ENCODE measurements at regions not wholly inside any gene's neighbourhood (a gene's known extent, or its start where the extent isn't known, plus 50 kb on each side); places are given as distances from the start of the nearest gene placed in this dataset.

DNA sequence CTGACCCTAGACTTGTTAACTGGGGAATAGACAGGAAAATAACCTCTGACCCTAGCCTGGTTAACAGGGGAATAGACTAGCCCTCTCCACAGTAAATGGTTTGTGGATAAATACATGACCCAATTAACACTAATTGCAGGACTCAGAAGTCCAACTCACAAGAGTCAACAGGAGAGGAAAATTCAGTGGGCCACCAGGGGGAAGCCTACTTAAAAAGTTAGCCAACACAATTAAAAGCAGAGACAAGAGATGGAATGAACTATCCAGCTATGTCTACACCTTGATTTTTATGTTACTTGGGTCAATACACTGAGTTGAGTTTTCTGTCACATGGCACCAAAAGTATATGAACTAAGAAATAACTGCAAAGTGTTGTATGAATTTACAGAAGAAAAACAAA is 158.8 kb upstream of the SLC39A10 start:
- peak; percentile 12 for DNase-seq (ENCODE audit: low spot score)

DNA sequence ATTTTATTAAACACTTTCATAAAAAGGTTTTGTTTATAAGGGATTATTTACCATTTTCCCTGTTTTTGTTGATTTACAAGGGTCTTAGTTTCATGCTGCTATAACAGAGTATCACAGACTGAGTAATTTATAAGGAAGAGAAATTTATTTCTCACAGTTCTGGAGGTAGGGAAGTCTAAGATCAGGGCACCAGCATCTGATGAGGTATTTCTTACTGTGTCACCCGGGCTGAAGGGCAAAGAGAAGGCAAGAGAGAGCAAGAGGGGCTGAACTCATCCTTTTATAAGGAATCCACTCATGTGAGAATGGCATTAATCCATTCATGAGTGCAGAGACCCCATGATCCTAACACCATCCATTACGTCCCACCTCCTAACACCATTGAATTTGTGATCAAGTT is 160.0 kb upstream of the SLC39A10 start:
- DNase-seq (ENCODE audit: low spot score), result no peak

DNA sequence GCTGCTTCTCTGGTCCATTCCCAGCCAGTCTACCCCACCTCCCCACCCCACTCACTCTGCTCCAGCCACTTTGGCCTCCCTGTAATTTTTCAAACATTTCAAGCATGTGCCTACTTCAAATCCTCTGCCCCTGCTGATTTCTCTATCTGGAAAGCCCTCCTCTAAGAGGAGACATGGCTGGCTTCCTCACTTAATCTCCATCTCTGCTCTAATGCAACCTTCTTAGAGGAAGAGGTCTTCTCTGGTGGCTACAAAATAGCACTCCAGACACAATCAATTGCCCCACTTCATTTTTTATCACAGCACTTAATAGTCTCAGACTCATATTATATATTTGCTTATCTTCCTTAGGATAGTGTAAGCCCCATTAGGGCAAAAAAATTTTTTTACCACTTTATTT is 161.1 kb upstream of the SLC39A10 start:
- DNase-seq (ENCODE audit: low spot score), result no peak

DNA sequence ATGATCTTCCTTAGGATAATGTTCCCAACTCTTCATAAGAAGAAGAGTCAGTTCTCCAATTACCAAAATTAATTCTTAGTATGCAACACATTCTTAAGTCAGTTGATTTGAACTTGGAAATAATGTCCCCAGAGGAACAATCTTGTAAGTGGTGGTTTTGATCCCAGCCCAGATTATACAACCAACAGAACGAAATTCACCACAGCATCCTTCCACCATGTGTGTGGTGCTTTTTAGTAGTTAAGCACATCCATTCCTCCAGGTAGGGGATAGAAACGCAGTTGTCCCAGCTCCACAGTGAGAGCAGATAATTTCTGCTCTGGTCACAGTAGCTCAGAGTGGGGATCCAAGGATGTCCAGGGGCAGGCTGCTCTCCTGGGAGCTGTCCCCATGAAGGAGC is 161.7 kb upstream of the SLC39A10 start:
- DNase-seq (ENCODE audit: low spot score), result no peak

DNA sequence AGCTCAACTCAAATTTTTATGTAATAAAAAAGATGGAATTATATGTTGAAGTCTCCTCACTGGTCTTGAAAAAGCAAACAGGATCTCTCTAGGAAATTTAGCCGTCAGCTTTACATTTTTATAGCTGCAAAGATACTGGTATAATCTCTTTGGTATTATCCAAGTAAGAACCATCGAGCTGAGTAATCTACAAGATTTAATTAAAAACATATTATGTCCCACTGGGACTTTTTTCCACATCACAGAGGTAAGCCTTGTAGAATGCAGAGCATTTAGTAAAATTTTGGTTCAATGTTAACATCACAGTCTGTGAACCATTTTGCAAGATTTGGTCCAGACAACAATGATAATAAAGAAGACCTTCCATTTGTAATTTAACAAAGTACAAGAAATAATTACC is 162.6 kb upstream of the SLC39A10 start:
- no peak for DNase-seq (ENCODE audit: low spot score)

DNA sequence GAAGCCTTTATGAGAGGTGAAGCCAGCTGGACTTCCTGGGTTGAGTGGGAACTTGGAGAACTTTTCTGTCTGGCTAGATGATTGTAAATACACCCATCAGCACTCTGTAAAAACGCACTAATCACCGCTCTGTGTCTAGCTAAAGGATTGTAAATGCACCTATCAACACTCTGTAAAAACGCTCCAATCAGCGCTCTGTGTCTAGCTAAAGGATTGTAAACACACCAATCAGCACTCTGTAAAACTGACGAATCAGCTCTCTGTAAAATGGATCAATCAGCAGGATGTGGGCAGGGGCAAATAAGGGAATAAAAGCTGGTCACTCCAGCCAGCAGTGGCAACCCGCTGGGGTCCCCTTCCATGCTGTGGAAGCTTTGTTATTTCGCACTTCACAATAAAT is 163.6 kb upstream of the SLC39A10 start:
- DNase-seq (ENCODE audit: low spot score), result no peak

DNA sequence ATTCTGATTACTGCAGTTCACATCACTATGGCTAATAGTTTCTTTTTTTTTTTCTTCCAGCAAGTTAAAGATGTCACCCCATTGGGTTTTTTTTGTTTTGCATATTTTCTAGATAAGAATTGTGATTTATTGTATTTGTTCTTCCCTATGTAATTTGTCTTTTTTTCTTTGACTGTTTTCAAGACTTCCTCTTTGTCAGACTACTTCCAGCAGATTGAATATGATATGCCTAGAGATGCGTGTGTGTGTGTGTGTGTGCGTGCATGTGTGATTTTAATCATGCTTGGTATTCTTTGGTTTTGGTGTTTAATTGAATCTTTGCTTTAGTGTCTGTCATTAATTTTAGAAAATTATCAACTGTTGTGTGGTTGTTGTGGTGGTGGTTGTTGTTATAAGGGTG is 166.7 kb upstream of the SLC39A10 start:
- DNase-seq (ENCODE audit: low spot score), result no peak

DNA sequence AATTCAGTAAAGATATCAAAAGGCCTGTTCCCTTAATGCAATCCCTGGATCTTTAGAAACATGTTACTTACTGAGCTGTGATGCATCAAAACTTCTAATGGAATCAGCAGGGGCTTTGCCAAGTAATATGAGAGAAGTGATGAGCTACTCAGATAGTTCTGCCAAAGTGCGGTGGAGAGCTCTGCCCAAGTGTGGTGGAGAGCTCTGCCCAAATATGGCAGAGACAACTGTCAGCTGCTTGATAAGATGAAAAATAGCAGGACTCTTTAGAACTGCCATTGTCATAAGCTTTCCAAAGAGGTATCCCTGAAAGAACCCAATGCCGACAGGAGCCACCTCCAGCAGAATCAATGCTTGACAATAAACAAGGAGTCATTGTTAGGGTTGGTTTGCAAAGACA is 167.9 kb upstream of the SLC39A10 start:
- no peak for DNase-seq (ENCODE audit: low spot score)

DNA sequence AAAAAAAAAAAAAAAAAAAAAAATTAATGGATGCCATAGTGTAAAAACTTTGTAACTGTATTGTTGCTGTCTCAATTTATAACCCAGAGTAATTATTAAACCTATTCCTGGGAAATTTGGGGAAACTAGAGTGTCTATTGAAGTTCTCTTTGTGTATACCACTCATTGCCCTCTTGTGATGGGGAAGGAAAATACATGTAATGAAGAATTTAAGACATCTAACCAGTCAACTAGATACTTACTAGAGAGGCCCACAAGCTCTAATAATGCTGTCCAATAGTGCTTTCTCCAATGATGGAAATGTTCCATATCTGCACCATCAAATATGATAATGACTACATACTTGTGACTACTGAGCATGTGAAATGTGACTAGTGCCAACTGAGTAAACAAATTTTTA is 168.5 kb upstream of the SLC39A10 start:
- DNase-seq (ENCODE audit: low spot score), result no peak

DNA sequence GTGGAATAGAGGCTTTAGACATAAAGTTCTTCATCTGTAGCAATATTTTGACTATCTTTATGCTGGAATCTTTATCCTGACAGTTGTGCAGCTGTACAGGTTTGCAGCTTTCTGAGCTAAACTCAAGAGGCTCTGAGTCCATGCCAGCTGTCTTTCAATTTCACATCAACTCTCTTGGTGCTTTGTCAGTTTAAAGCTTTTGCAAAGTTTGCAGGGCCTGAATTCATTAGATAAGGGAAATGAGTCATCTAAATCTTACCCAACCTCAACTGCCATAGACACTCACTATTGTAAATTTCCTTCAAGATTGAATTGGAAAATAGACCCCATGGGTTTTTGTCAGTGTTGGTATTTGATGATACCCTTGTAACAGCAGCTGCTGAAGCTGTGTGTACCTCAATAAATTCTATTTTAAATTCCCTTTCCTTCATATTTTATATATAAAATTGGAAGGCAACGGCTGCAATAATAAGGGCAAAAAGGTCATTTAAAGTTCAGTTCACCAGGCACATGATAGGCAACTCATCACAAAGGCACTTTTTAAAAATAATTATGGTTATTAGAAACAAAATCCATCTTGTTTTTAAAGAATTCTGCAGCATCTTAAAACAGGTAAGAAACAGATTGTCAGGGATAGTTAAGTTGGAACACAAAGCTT is 169.9 kb upstream of the SLC39A10 start:
- DNase-seq (ENCODE audit: low spot score), result peak; percentile 83

DNA sequence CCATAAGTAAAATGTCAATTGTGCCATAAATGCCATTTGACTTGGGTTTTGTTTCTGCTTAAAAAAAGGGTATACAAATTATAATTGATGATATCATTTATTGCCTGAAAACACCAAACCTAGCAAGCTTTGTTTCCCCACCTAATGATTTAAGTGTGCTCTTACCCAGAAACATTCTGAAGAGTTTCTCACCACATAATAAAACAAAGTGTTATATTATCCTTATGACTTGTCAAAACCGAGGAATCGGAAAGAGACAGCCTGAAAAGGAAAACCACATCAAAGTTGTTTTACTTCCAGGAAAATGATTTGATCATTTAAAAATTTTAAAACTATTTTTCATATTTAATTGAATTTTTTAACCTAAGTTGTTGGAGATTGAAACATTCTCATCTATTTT is 170.5 kb upstream of the SLC39A10 start:
- peak; percentile 9 for DNase-seq (ENCODE audit: low spot score)

DNA sequence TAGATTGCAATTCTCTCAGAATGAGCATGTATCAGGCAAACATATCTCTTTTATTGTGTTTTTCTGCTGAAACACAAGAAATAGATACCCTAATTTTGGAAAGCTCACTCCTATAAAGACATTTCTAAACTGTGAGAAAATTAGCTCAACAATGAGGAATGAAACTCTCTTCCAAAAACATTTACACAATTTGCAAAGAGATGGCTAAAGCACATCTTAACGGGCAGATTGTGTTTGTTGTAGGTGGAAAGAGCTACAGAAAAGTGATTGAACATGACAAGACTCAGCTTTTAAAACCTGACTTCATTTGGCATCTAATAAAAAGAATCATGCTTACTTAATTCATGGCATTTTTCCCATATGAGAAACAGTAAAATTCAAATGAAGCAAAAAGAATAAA is 175.0 kb upstream of the SLC39A10 start:
- DNase-seq (ENCODE audit: low spot score), result no peak

DNA sequence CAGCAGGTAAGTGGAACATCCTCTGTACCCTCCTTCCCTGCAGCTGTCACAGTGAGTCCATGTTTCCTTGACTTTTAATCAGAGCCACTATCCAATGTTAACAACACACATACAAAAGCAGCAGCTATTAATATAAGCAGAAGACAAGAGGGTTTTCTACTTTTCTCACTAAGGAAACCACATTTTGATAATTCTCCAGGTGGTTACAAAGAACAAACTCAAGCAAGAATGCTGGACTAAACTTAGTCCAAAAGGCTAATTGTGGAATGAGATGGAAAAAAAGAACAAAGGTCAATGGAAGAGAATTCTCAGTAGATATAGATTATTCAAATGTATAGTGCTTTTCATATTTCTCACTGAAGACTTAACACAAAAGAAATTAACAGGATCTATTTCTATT is 176.9 kb upstream of the SLC39A10 start:
- no peak for DNase-seq (ENCODE audit: low spot score)

DNA sequence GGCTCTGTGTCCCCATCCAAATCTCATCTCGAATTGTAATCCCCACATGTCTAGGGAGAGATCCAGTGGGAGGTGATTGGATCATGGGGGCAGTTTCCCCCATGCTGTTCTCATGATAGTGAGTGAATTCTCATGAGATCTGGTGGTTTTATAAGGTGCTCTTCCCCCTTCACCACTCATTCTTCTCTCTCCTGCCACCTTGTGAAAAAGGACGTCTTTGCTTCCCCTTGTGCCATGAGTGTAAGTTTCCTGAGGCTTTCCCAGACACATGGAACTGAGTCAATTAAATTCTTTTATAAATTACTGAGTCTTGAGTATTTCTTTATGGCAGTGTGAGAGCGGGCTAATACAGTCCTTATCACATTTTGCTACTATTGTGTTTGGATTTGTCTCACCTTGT is 177.6 kb upstream of the SLC39A10 start:
- no peak for DNase-seq (ENCODE audit: low spot score)

DNA sequence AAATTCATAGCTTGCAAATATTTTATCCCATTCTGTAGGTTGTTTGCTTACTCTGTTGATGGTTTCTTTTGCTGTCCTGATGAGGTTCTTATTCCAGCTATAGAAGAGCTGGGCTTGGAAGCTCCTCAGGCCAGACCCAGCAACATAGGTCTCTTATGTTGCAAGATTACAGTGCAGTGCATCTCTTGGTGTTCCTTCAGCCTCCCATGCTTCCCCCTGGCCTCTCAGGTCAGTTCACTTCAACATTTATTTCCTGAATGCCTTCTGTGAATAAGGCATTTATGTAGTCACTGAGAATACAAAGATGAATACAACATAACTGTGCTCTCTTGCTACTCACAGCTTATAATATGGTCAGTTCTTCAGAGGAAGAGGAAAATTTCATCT is 179.0 kb upstream of the SLC39A10 start:
- no peak for DNase-seq (ENCODE audit: low spot score)

DNA sequence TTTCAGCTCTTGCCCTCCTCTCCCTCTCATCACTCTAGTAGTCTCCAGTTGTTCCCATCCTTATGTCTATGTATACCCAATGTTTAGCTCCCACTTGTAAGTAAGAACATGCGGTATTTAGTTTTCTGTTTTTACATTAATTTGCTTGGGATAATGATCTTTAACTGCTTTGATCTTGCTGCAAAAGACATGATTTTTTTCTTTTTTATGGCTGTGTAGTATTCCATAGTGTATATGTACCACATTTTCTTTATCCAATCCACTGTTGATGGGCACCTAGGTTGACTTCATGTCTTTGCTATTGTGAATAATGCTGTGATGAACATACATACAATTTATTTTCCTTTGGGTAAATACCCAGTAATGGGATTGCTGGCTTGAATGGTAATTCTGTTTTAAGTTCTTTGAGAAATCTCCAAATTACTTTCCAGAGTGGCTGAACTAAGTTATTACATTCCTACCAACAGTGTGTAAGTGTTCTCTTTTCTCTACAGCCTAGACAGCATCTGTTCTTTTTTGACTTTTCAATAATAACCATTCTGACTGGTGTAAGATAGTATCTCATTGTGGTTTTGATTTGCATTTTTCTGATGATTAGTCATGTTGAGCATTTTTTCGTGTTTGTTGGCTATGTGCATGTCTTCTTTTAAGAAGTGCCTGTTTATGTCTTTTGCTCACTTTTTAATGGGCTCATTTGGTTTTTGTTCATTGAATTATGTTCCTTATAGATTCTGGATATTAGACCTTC is 179.6 kb upstream of the SLC39A10 start:
- DNase-seq (ENCODE audit: low spot score), result peak; percentile 75

DNA sequence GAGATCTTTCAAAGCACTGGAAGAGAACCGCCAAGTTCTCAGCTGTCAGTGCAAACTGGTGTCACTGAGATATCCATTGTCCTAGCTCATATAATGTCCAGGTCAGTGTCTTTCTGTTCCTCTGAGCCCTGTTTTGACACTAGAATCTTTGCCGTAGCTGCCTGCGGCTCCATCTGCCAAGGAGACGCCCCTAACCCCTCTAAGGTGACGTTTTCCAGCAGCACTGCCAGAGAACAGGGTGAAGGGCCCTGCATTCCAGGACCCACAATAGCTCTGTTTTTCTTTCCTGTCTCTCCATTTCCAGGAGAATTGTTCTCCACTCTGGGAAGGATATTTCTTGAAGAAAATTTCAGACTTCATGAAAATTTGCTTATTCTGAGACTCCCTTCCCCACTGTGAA is 181.7 kb upstream of the SLC39A10 start:
- DNase-seq (ENCODE audit: low spot score), result no peak

DNA sequence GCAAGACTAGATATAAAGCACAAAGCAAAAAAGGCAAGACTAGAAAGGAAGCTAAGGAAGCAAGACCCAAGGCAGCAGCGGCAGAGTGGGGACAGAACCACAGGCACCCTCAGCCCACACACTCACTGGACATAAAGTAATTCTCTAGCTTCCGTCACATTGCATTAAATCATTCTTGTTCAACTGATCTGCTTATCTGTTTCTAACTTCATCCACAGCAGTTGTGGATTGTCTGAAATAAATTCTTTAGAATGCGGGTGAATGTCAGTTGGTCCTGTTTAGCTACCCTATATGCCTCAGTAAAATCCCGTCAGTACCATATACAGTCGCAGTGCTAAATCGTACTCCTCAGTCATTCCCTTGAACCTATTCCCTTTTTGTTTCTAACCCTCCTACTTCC is 183.2 kb upstream of the SLC39A10 start:
- no peak for DNase-seq (ENCODE audit: low spot score)

DNA sequence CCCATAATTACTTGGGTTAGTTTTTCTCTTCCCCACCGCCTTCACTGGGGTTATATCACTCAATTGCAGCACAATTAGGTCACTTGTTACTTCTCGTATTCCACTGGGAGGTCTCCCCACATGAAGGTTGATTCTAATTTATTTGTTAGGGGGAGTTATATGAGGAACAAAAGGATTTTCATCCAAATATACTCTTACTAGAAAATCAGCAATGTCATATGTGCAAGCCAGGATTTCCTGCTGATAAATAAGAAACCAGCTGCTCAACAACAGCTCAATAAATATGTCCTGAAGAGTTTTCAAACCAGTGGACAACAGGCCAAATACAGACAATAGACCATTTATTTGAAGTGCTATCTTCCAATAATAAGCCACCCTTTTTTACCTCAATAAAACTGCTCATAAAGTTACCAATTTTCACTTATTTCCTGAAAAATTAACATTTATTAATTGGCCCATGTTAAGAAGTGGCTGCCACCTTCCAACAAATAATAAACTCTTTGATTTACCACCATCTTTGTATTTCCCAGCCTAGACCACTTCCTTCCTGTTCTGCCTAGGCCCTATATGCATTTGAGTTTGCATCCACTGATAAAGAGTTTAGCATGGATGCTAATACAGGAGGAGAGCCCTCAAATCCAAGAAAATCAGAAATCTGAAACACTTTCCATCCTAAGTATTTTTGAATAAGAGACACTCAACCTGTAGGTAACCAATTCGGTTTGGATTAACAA is 184.4 kb upstream of the SLC39A10 start:
- DNase-seq (ENCODE audit: low spot score), result no peak

DNA sequence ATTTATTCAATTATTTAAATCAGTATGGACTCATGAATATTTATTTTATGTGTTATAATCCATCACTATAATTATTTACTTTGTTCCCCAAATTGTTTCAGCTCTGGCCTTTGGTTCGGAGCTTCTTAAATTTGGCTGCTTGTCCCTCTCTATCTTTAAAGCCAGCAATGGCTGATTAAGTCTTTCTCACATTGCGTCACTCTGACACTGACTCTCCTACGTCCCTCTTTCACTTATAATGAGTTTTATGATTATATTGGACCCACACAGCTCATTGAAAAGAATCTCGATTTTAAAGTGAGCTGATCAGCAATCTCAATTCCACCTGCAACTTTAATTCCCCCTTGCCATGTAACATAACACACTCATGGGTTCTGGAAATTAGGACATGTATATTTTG is 185.2 kb upstream of the SLC39A10 start:
- DNase-seq (ENCODE audit: low spot score), result no peak

DNA sequence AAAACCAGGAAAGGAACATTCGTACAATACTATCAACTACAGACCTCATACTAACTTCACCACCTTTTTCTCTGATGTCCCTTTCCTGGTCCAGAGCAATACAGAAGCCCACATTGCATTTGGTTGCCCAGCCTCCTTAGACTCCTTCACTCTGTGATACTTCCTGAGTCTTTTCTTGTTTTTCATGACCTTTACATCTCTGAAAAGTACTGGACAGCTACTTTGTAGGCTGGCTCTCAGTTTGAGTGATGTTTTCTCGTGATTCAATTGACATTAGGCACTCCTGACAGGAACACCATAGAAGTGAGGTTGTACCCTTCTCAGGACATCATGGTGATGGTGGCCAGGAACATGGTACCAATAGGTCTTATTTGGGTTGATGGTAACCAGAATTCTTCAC is 185.9 kb upstream of the SLC39A10 start:
- no peak for DNase-seq (ENCODE audit: low spot score)

DNA sequence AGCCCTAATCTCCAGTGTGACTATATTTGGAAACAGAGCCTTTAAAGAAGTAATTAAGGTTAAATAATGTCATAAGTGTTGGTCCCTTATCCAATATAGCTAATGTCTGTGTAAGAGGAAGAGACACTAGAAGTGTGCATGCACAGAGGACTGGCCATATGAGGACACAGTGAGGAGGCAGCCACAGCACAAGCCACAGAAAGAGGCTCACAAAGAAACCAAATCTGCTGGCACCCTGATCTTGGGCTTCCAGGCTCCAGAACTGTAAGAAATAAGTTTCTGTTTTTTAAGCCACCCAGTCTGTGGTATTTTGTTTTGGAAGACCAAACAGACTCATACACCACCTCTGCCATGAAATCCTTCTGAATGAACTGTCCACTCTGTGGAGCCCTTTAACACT is 186.4 kb upstream of the SLC39A10 start:
- DNase-seq (ENCODE audit: low spot score), result no peak

DNA sequence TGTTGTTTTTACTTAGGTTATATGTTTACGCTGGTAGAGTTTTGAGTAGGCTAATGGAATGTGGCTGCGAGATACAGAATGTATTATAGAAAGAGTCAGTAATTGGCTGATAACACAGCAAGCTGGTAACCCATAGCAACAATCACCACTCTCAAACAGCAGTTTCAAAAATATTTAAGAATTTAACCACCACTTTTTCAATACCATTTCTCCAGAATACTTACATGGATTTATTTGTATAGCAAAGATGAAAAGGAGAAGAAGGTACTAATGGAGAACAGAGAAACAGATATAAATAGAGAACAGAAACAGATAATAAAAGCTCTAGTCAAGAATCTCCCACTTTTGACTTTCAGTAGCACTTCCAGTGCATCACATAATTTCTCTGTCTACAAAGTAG is 188.3 kb upstream of the SLC39A10 start:
- no peak for DNase-seq (ENCODE audit: low spot score)
